HCT116 (cell line): ENCODE measurements at regions not wholly inside any gene's neighbourhood (a gene's known extent, or its start where the extent isn't known, plus 50 kb on each side); places are given as distances from the start of the nearest gene placed in this dataset.

Experiments used
- ATAC-seq: fragments of 200-7000 bp; cut with Tn5 transposase; 2 replicates; pipeline ENCODE4 v1.9.1; 2020; ENCODE audit warnings: mild to moderate bottlenecking, moderate library complexity
- BruUV-seq: library from RNA; stranded (reverse); fragments of 400-500 nt; replicated peaks from 2 replicates; lab custom pipeline; 2021; lab: Mats Ljungman, UMichigan
- CTCF ChIA-PET: fragments of 300-600 bp; sonication (Branson Sonifier 250); formaldehyde crosslinking; loops from one replicate; lab custom pipeline; 2021; ENCODE audit warnings: antibody characterized with exemption; lab: Charles Lee
- POLR2A ChIA-PET: fragments of 300-600, 350-600 bp; sonication (Branson Sonifier 250); formaldehyde crosslinking; loops from one replicate; lab custom pipeline; 2021; ENCODE audit warnings: antibody characterized with exemption; lab: Charles Lee
- RAD21 ChIA-PET, 2 experiments: fragments of 300-600 bp; sonication (Branson Sonifier 250); formaldehyde crosslinking; loops; one replicate each; lab custom pipeline; 2023; ENCODE audit warnings: low total read pairs in 2 of 2; ENCODE audit not compliant: uncharacterized antibody in 2 of 2, unreplicated experiment in 2 of 2, low non-redundant PET in 1 of 2; lab: Charles Lee
- DNase-seq: peaks from one replicate; pipeline ENCODE4 v3.0.0-alpha.2; 2010; ENCODE audit warnings: low read depth, low spot score
- H2AFZ ChIP-seq: fragments of 200-600 bp; shearing (Covaris generic), sonication (generic); 2 replicates; pipeline ENCODE4 v1.6.1; 2017; ENCODE audit warnings: low read depth, mixed run types, mixed read lengths, antibody characterized with exemption, low read length; ENCODE audit not compliant: poor library complexity, severe bottlenecking
- H3K27ac ChIP-seq: 2 replicates; pipeline ENCODE4 v1.5.1; 2012; ENCODE audit warnings: low read depth, low read length
- H3K27me3 ChIP-seq: fragments of 200-600 bp; sonication (generic); 2 replicates; pipeline ENCODE4 v1.6.1; 2016; ENCODE audit warnings: mixed run types, low read length, mixed read lengths; ENCODE audit not compliant: insufficient read depth
- H3K36me3 ChIP-seq, 2 experiments: fragments of 200-500 bp in 1 of 2; fragments of 200-600 bp in 1 of 2; sonication (Bioruptor generic) in 1 of 2; sonication (generic) in 1 of 2; 2 replicates each; pipeline versions ENCODE4 v1.5.1 to v1.6.1; 2014 to 2016; ENCODE audit warnings: low read length in 2 of 2, inconsistent platforms in 1 of 2, mixed read lengths in 1 of 2, mixed run types in 1 of 2; ENCODE audit not compliant: insufficient read depth in 2 of 2, control insufficient read depth in 1 of 2
- H3K4me1 ChIP-seq, 2 experiments: fragments of 200-600 bp in 1 of 2; sonication (generic) in 1 of 2; 2 replicates each; pipeline versions ENCODE4 v1.5.1 to v1.6.1; 2012 to 2017; ENCODE audit warnings: low read length in 2 of 2, inconsistent platforms in 1 of 2, mild to moderate bottlenecking in 1 of 2, mixed read lengths in 1 of 2, mixed run types in 1 of 2, moderate library complexity in 1 of 2; ENCODE audit not compliant: insufficient read depth in 2 of 2, control insufficient read depth in 1 of 2
- H3K4me2 ChIP-seq: fragments of 200-600 bp; sonication (generic); 2 replicates; pipeline ENCODE4 v1.6.1; 2017; ENCODE audit warnings: mixed run types, low read length, mixed read lengths
- H3K4me3 ChIP-seq, 2 experiments: fragments of 200-600 bp in 1 of 2; sonication (generic) in 1 of 2; replicated peaks in 1 of 2; 2 replicates each; pipeline ENCODE4 v1.5.1; 2011 to 2016; ENCODE audit warnings: low read length in 2 of 2, control low read depth in 1 of 2, low read depth in 1 of 2, mild to moderate bottlenecking in 1 of 2, mixed read lengths in 1 of 2, mixed run types in 1 of 2
- H3K79me2 ChIP-seq: fragments of 200-600 bp; sonication (generic); 2 replicates; pipeline ENCODE4 v1.6.1; 2017; ENCODE audit warnings: mild to moderate bottlenecking, mixed run types, low read length, moderate library complexity, mixed read lengths; ENCODE audit not compliant: insufficient read depth
- H3K9ac ChIP-seq: fragments of 200-600 bp; sonication (generic); 2 replicates; pipeline ENCODE4 v1.6.1; 2016; ENCODE audit warnings: low read length, mixed read lengths
- H3K9me2 ChIP-seq: fragments of 200-600 bp; sonication (generic), shearing (Covaris generic); 2 replicates; pipeline ENCODE4 v1.6.1; 2017; ENCODE audit warnings: mixed run types, mild to moderate bottlenecking, moderate library complexity; ENCODE audit not compliant: insufficient read depth
- H3K9me3 ChIP-seq, 2 experiments: fragments of 200-500 bp in 1 of 2; fragments of 200-600 bp in 1 of 2; sonication (Bioruptor generic) in 1 of 2; sonication (generic) in 1 of 2; 2 replicates each; pipeline ENCODE4 v1.6.1; 2014 to 2017; ENCODE audit warnings: low read length in 2 of 2, mixed read lengths in 2 of 2, inconsistent platforms in 1 of 2, low read depth in 1 of 2, mild to moderate bottlenecking in 1 of 2, mixed run types in 1 of 2, moderate library complexity in 1 of 2; ENCODE audit not compliant: control insufficient read depth in 1 of 2, insufficient read depth in 1 of 2
- H4K20me1 ChIP-seq: fragments of 200-600 bp; sonication (generic), shearing (Covaris generic); 2 replicates; pipeline ENCODE4 v1.6.1; 2017; ENCODE audit warnings: mixed run types, mild to moderate bottlenecking, moderate library complexity; ENCODE audit not compliant: insufficient read depth
- ATF3 ChIP-seq: IDR thresholded peaks from 2 replicates; pipeline ENCODE4 v1.6.1; 2012
- CTCF ChIP-seq, 3 experiments: fragments of 200-600 bp in 1 of 3; sonication (generic) in 1 of 3; IDR thresholded peaks in 2 of 3; conservative IDR thresholded peaks in 1 of 3; 2 replicates each; pipeline ENCODE4 v1.5.1; 2012 to 2017; ENCODE audit warnings: low read depth in 2 of 3, low read length in 2 of 3, antibody characterized with exemption in 1 of 3, borderline replicate concordance in 1 of 3, control low read depth in 1 of 3, mild to moderate bottlenecking in 1 of 3, mixed read lengths in 1 of 3, mixed run types in 1 of 3, moderate library complexity in 1 of 3; ENCODE audit not compliant: insufficient read depth in 1 of 3
- EGR1 ChIP-seq: IDR thresholded peaks from 2 replicates; pipeline ENCODE4 v1.6.1; 2012; ENCODE audit warnings: low read depth
- EZH2phosphoT487 ChIP-seq: fragments of 200-600 bp; IDR thresholded peaks from 2 replicates; pipeline ENCODE4 v1.6.1; 2018; ENCODE audit warnings: antibody characterized with exemption, borderline replicate concordance
- FOSL1 ChIP-seq: IDR thresholded peaks from 2 replicates; pipeline ENCODE4 v1.6.1; 2012; ENCODE audit warnings: low read depth
- JUND ChIP-seq: IDR thresholded peaks from 2 replicates; pipeline ENCODE4 v1.6.1; 2012
- SRF ChIP-seq: IDR thresholded peaks from 2 replicates; pipeline ENCODE4 v1.6.1; 2012; ENCODE audit warnings: low read depth
- ZFX ChIP-seq: fragments of 450-650 bp; IDR thresholded peaks from 2 replicates; pipeline ENCODE4 v1.6.1; 2017
- intact Hi-C: fragments of 100-400 bp; cut with micrococcal nuclease; formaldehyde crosslinking; loops from 2 replicates; pipeline ENCODE4 v1.10.0; 2022

- no peak for TF ChIP-seq CTCF (IDR thresholded peaks at IDR 0.05 in 2 of 3, conservative IDR thresholded peaks at IDR 0.05 in 1 of 3; ENCODE audit: borderline replicate concordance in 1 of 3, insufficient read depth in 1 of 3, low read depth in 2 of 3, low read length in 2 of 3)
- no peak for TF ChIP-seq ZFX
- TF ChIP-seq FOSL1, result no peak
These were observed 68.1 kb upstream of the SIMC1 start (continued) for GRCh38 chr5:176170084-176170483.

- BruUV-seq, result no TSS peak
- Histone ChIP-seq H3K4me1 (peaks cover 0 to 4% of the 10 kb centered on the region in 2 experiments; a peak in 1 of 4 replicates), H3K27ac (no peak overlapping the region), H3K79me2 (no peaks in the 10 kb centered on the region), H4K20me1 (no peaks in the 10 kb centered on the region), H3K36me3 (no peaks in the 10 kb centered on the region), H3K9me2 (no peaks in the 10 kb centered on the region), H3K4me3 (no peak overlapping the region), H3K27me3 (peaks cover 7% of the 10 kb centered on the region; the same call in 1 of the 2 replicates), H2AFZ (no peak overlapping the region), H3K9ac (no peak overlapping the region), H3K4me2 (no peak overlapping the region), H3K9me3 (no peaks in the 10 kb centered on the region)
- RAD21 ChIA-PET, result no interaction called here
- intact Hi-C loops, result no loop called here
- POLR2A ChIA-PET, result no interaction called here
- no peak for TF ChIP-seq EGR1
- no peak for TF ChIP-seq SRF
- no peak for TF ChIP-seq FOSL1
- no peak for TF ChIP-seq ATF3
- TF ChIP-seq JUND, result no peak
- no peak for TF ChIP-seq EZH2phosphoT487
- no peak for DNase-seq
- no peak for ATAC-seq
- CTCF ChIA-PET, result no interaction called here
These were observed 67.0 kb upstream of the SIMC1 start for GRCh38 chr5:176171171-176171760.
